ENCODE measurements at regions not wholly inside any gene's neighbourhood (a gene's known extent, or its start where the extent isn't known, plus 50 kb on each side); places are given as distances from the start of the nearest gene placed in this dataset.

GRCh38 chr15:23801881-23802280, 114.8 kb upstream of the NDN start:
- no peak for TF ChIP-seq POLR2AphosphoS2 (conservative IDR thresholded peaks at IDR 0.05; ENCODE audit: low read length)
- no peak for TF ChIP-seq POLR2A (IDR thresholded peaks at IDR 0.05; ENCODE audit: low read length)
- no peak for TF ChIP-seq CTCF (IDR thresholded peaks at IDR 0.05)
- no peak for TF ChIP-seq MAX (IDR thresholded peaks at IDR 0.05)
- TF ChIP-seq RFX5 (IDR thresholded peaks at IDR 0.05) = no peak
- TF ChIP-seq GATA3 (IDR thresholded peaks at IDR 0.05; ENCODE audit: borderline replicate concordance) = no peak
- TF ChIP-seq EHMT2 (IDR thresholded peaks at IDR 0.05; ENCODE audit: low read depth) = no peak
- no peak for TF ChIP-seq JUN (IDR thresholded peaks at IDR 0.05)
- TF ChIP-seq ESRRA (IDR thresholded peaks at IDR 0.05; ENCODE audit: borderline replicate concordance, low read length) = no peak
- no peak for TF ChIP-seq MAFK (IDR thresholded peaks at IDR 0.05; ENCODE audit: partially characterized antibody)
- TF ChIP-seq ZFP36 (IDR thresholded peaks at IDR 0.05; ENCODE audit: borderline replicate concordance, partially characterized antibody) = no peak
- no peak for TF ChIP-seq KDM1A (IDR thresholded peaks at IDR 0.05; ENCODE audit: low read depth)
